Esophagus muscularis mucosa (tissue), 4 donors: ENCODE measurements at regions not wholly inside any gene's neighbourhood (a gene's known extent, or its start where the extent isn't known, plus 50 kb on each side); places are given as distances from the start of the nearest gene placed in this dataset.

Source experiments
- DNase-seq: peaks from one replicate; pipeline ENCODE4 v3.0.0-alpha.2; 2017; ENCODE audit errors: extremely low spot score
- H3K27ac ChIP-seq, 4 donors: fragments of 200-600 bp; sonication (generic); replicated peaks in 1 of 4; 1 replicate in 3 of 4; 2 replicates in 1 of 4; pipeline ENCODE4 v1.5.1; 2016 to 2019; ENCODE audit warnings: mild to moderate bottlenecking in 1 of 4
- H3K27me3 ChIP-seq, 4 donors: fragments of 200-600 bp; sonication (generic); one replicate each; pipeline versions ENCODE4 v1.5.1 to v1.6.0; 2016 to 2019
- H3K36me3 ChIP-seq, 4 donors: fragments of 200-600 bp; sonication (generic); one replicate each; pipeline ENCODE4 v1.5.1; 2016 to 2019
- H3K4me1 ChIP-seq, 4 donors: fragments of 200-600 bp; sonication (generic); one replicate each; pipeline ENCODE4 v1.5.1; 2016 to 2019
- H3K4me3 ChIP-seq, 4 donors: fragments of 200-600 bp; sonication (generic); 1 replicate in 2 of 4; 2 replicates in 2 of 4; pipeline ENCODE4 v1.5.1; 2016 to 2019; ENCODE audit warnings: mild to moderate bottlenecking in 4 of 4, moderate library complexity in 1 of 4
- H3K9me3 ChIP-seq, 4 donors: fragments of 200-600 bp; sonication (generic); 1 replicate in 3 of 4; 2 replicates in 1 of 4; pipeline ENCODE4 v1.5.1; 2016 to 2019
- CTCF ChIP-seq, 3 experiments: fragments of 200-600 bp in 2 of 3; fragments of 450-650 bp in 1 of 3; sonication (generic) in 2 of 3; IDR thresholded peaks; one replicate each; pipeline ENCODE4 v1.5.1; 2017 to 2019; ENCODE audit warnings: antibody characterized with exemption in 3 of 3, mild to moderate bottlenecking in 2 of 3, moderate library complexity in 1 of 3
- EP300 ChIP-seq: sonication (generic); formaldehyde crosslinking; IDR thresholded peaks from one replicate; pipeline ENCODE4 v1.6.1; 2017; ENCODE audit warnings: antibody characterized with exemption
- POLR2A ChIP-seq: fragments of 450-650 bp; IDR thresholded peaks from one replicate; pipeline ENCODE4 v1.6.1; 2017; ENCODE audit warnings: antibody characterized with exemption, moderate library complexity, mild to moderate bottlenecking, low read depth
- POLR2AphosphoS5 ChIP-seq, 2 donors: sonication (generic); formaldehyde crosslinking; IDR thresholded peaks; one replicate each; pipeline ENCODE4 v1.6.1; 2017; ENCODE audit warnings: antibody characterized with exemption in 2 of 2
- WGBS: methylation state at CpG from one replicate; pipeline ENCODE4 v1.1.5; 2018; 5-methylcytosine and 5-hydroxymethylcytosine counted together
- intact Hi-C: fragments of 100-400 bp; cut with DNase I; formaldehyde crosslinking; loops from one replicate; pipeline ENCODE4 v1.15.1; 2023

GRCh38 chr16:5412731-5413130 is 315.1 kb upstream of the EEF2KMT start:
- intact Hi-C loops, result no loop called here
- no peak overlapping the region for H3K27ac ChIP-seq
- no peak for DNase-seq
- TF ChIP-seq POLR2AphosphoS5 (IDR thresholded peaks at IDR 0.05) (no peak), POLR2A (no peak), EP300 (no peak), CTCF (IDR thresholded peaks at IDR 0.05) (no peak)
- 18% methylated on average over 4 of the region's 10 CpGs for WGBS
- H3K9me3 ChIP-seq, result peaks cover 0 to 18% (median 2%) of the 10 kb centered on the region in 4 donors
- no peaks in the 10 kb centered on the region for H3K27me3 ChIP-seq
- H3K4me3 ChIP-seq, result no peak overlapping the region
- H3K4me1 ChIP-seq, result no peaks in the 10 kb centered on the region
- H3K36me3 ChIP-seq, result no peaks in the 10 kb centered on the region

- Histone ChIP-seq H3K27me3 (peaks cover 0 to 7% (median 0%) of the 10 kb centered on the region in 4 donors), H3K4me1 (no peaks in the 10 kb centered on the region), H3K36me3 (no peaks in the 10 kb centered on the region), H3K4me3 (no peak overlapping the region), H3K9me3 (no peaks in the 10 kb centered on the region), H3K27ac (no peak overlapping the region)
- 78% methylated on average over 6 of the region's 6 CpGs for WGBS
- no peak for DNase-seq
- intact Hi-C loops, result no loop called here
- TF ChIP-seq CTCF (IDR thresholded peaks at IDR 0.05), result no peak
- no peak for TF ChIP-seq POLR2AphosphoS5 (IDR thresholded peaks at IDR 0.05)
- no peak for TF ChIP-seq POLR2A
- TF ChIP-seq EP300, result no peak
Measured at GRCh38 chr16:5398203-5398602, 300.6 kb upstream of the EEF2KMT start.

GRCh38 chr16:5396880-5397279 is 299.3 kb upstream of the EEF2KMT start:
- no peaks in the 10 kb centered on the region for H3K4me1 ChIP-seq
- H3K27ac ChIP-seq, result no peak overlapping the region
- no peaks in the 10 kb centered on the region for H3K9me3 ChIP-seq
- no peak for DNase-seq
- intact Hi-C loops, result no loop called here
- no peak overlapping the region for H3K4me3 ChIP-seq
- 83% methylated on average over 1 of the region's 1 CpG for WGBS
- H3K36me3 ChIP-seq, result no peaks in the 10 kb centered on the region
- peaks cover 0 to 1% (median 0%) of the 10 kb centered on the region in 4 donors for H3K27me3 ChIP-seq
- TF ChIP-seq POLR2AphosphoS5 (IDR thresholded peaks at IDR 0.05), result no peak
- no peak for TF ChIP-seq POLR2A
- no peak for TF ChIP-seq CTCF (IDR thresholded peaks at IDR 0.05)
- TF ChIP-seq EP300, result no peak

- Histone ChIP-seq H3K9me3 (peaks cover 0 to 6% (median 3%) of the 10 kb centered on the region in 4 donors), H3K27ac (no peak overlapping the region), H3K4me3 (no peak overlapping the region), H3K4me1 (no peaks in the 10 kb centered on the region), H3K36me3 (no peaks in the 10 kb centered on the region), H3K27me3 (no peaks in the 10 kb centered on the region)
- DNase-seq, result no peak
- intact Hi-C loops, result no loop called here
- WGBS, result 52% methylated on average over 4 of the region's 5 CpGs
- TF ChIP-seq POLR2A (no peak), EP300 (no peak), CTCF (IDR thresholded peaks at IDR 0.05) (no peak)
Measured at GRCh38 chr16:5393070-5393469, 295.5 kb upstream of the EEF2KMT start.

- no peak overlapping the region for H3K4me3 ChIP-seq
- no peak for DNase-seq
- H3K27ac ChIP-seq, result no peak overlapping the region
- peaks cover 0 to 29% (median 11%) of the 10 kb centered on the region in 4 donors for H3K9me3 ChIP-seq
- 93% methylated on average over 2 of the region's 2 CpGs for WGBS
- no peaks in the 10 kb centered on the region for H3K27me3 ChIP-seq
- TF ChIP-seq EP300, result no peak
- TF ChIP-seq POLR2A, result no peak
- TF ChIP-seq CTCF (IDR thresholded peaks at IDR 0.05), result no peak
- TF ChIP-seq POLR2AphosphoS5 (IDR thresholded peaks at IDR 0.05), result no peak
- H3K36me3 ChIP-seq, result no peaks in the 10 kb centered on the region
- intact Hi-C loops, result no loop called here
- no peaks in the 10 kb centered on the region for H3K4me1 ChIP-seq
Measured at GRCh38 chr16:5386989-5387388, 289.4 kb upstream of the EEF2KMT start.
